GM19351 (cell line): ENCODE measurements at regions not wholly inside any gene's neighbourhood (a gene's known extent, or its start where the extent isn't known, plus 50 kb on each side); places are given as distances from the start of the nearest gene placed in this dataset.
"Not testable (repeated sequence)": the region's sequence is repeated elsewhere in the genome, so short reads cannot be mapped to it uniquely, and the experiment has no call there.

ENCODE experiments used
- ATAC-seq: cut with Tn5 transposase; IDR thresholded peaks from one replicate; pipeline ENCODE4 v1.9.1; 2021; ENCODE audit warnings: mild to moderate bottlenecking, moderate library complexity; ENCODE audit not compliant: unreplicated experiment

DNA sequence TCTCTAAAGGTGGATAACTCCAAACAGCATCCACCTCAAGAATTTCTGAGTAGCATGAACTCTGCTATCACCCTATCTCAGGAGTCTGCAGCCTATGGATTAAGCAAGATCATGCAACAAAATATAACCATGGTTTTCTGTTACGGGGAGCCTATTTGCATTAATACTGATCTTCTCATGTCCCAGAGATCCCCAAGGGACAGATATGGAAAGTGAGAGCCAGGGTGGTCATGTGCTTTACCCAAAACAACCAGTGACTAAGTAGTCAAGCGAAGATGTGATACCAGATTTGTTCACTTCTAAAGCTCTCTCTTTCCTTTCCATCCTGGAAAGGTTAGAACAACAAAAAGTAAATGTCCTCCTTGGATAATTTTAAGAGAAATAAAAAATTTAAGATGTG lies 125.1 kb downstream of the PRRX1 start:
- ATAC-seq = peak; percentile 55

DNA sequence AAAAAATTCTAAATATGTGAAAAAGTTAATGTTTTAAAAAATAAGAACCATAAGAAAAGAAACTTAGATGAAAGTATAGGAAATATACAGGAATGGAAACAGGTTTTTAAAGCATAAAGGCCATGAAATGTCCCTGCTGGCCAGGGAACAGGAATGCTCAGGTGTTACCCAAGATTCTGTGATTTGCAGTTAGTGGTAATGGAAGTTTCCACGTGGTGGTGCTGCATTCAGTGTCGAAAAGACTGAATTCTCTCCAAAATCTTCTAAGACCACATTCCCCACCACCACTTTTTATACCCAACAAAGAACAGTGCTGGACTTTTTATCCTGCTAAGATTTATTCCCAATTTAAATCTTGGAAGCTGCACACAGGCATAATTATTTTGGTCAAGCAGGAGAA lies 126.2 kb downstream of the PRRX1 start:
- no peak for ATAC-seq

DNA sequence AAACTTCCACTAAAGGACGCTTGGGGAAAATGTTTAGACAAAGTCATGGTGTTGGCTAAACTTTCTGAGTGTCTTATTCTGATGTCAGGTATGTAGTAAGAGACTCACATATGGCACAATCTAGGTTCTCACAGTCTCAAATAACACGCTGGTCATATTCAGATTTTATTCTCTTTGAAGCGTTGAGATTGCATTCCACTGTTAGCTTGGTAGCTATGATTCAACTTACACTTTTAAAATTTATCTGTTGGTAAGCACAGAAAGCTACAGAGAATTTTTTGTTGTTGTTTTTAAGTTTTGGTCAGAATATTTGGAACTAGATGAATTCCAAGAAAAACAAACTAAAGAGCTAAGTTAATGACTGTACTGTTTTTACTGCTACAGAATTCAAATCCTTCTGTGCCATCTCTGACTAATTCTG lies 126.7 kb downstream of the PRRX1 start:
- ATAC-seq = no peak

DNA sequence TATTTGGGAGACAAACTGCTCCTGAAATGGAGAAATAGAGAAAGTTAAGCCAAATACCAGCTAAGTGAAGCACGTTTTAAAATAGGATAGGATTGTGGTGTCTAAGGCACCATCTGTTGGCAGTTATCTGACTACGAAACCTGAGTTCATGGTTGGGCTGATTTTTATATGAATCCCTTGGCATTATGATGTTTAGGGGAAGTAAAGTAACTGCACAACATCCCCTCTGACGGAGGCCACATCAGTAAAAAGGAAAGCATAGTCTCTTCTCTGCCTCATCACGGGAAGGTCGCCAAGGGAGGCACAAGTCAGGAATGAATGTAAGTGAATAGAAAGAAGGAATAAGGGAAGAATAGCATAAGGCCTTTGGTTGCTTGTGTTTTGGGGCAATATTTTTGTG lies 128.0 kb downstream of the PRRX1 start:
- no peak for ATAC-seq

DNA sequence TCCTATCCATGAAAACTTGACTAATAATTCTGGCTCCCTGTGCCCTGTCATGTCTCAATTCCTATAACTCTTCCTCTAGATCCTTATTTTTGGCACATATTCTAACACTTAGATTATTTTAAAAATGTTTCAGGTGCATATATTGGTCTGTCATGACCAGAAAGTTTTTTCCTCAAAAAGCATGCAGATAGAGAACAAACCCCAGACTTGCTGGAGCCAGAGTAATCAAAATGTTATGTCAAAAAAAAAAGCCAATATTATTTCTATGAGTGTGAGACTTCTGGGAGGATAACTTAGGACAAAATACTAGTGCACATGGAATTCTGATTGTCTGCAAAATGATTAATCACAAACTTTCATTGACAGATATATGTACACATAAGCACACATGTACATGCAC lies 135.1 kb upstream of the MROH9 start:
- ATAC-seq = no peak

DNA sequence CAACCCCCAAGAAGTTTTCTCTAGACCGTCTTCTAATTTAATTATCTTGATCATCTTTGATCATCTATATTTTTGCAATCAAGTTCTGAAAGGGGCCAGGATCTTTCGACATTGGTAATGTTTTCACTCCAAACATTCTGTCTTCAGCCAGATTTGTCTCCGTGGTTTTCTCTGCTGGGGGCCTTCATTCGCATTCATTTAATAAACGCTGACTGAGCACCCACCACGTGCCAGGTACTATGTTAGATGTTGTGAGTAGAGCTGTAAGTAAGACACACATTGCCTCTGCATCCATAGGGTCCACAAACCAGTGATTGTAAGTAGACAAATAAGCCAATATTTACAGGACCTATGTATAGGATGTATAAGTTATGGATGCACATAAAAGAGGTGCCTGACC lies 134.5 kb upstream of the MROH9 start:
- no peak for ATAC-seq

DNA sequence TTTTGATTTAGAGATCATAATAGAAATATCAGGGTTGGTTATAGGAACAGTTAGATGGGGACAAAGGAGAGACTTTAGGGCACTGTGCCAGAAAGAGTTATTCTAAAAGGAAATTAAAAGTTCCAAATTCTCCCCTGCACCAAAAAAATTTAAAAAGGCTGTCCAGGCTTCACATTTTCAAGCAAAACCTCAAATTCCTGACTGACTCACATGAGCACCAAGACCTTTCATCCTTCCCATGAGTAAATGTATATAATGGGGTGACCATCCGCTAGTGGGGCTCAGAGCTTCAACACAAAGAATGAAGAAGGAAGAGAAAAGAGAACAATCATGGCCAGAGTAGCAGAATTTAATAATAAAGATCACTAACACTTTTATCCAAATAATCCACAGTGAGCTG lies 131.6 kb upstream of the MROH9 start:
- ATAC-seq = no peak

DNA sequence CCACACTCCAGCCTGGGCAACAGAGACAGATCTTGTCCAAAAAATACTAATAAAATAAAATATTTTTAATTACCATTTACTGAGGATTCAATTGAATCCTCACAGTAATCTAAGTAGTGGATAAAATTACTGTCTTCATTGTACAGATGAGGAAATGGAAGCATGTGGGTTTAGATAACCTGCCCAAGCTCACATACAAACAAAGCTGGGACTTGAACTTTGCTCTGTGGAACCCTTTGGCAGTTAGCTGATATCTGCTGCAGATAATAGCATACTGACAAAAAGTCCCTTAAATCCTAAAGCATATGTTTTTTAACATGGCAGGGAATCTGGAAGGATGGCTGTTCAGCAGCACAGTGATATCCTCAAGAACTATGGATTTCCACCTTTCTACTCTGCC lies 130.9 kb upstream of the MROH9 start:
- ATAC-seq = no peak

DNA sequence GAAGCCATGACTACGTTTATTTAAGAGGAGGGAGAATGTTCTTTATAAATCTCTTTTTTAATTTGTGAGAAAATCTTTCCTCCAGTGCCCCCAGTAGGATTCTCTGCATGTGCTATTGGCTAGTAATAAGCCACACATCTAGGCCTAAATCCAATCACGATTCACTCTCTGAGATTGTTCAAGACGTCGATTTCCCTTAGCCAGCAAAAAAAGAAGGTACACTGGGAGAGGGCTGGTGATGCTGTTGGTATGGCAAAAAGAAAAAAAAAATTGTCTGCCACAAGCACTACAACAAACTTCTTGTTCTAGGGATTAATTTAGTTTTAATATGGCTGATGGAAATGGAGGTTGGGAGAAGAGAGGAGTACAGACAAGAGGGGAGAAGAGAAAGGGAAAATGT lies 130.5 kb upstream of the MROH9 start:
- ATAC-seq = no peak

DNA sequence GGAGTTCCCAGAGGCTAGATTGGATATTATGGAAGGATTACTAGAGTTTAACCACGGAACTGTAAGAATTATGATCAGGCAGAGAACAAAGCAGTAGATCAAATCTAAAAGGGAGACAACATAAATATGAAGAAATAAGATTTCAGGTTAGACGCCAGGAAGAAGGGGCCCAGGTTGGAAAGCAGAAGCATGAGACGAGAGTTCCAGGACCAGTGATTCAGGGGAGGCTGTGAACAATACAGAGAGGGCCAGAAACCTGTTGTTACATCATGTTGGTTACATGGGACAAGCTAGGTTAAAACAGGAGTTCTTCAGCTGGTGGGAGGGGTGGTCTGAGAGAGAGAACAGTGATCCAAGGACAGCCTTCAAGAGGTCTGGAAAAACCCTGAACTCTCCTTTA lies 128.4 kb upstream of the MROH9 start:
- ATAC-seq = no peak

DNA sequence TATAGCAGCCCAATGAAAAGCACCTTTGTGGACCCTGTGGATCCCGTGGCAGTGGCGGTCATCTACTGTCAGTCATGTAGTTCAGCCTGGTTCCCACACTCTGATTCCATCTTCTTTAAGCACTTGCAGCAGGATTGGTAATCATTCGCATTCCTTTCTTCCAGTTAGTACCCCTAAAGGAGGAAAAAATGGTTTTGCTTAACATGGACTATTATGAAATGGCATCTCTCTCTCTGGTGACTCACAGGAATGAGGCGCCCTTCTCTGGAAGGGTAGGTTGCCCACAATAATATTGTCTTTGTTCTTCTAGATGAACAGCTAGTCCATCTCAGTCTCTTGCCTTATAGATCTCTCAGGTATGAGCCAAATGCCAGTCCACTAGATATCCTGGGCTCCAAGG lies 127.9 kb upstream of the MROH9 start:
- no peak for ATAC-seq

DNA sequence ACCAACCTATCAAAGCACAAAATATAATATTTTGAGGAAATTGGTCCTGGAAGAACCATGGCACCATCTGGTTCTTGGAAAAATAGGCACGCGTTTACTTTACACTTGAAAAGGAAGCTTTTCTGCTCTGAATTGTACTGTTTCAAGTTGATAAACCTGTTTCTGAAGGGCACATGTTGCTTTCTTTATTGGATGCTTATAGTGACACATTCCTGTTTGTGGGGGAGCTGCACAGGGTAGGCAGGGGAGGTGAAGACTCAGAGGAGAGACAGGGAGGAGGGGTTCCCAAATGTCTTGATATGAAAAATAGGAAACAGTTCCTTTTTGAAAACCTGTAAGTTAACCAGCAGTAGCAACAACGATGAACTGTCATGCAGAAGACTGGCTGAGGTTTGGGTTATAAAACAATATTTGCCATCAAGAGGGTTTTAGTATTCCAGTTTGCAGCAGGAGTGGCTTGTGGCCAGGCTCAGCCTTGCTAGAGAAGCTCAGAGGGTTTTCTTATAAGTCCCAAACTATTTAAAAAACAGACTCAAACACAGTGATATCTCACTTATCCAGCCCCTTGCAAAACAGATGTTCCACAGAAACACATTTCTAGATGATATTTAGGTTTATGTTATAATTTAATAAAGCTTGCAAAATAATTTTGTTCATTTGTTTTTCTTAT lies 127.0 kb upstream of the MROH9 start:
- no peak for ATAC-seq

DNA sequence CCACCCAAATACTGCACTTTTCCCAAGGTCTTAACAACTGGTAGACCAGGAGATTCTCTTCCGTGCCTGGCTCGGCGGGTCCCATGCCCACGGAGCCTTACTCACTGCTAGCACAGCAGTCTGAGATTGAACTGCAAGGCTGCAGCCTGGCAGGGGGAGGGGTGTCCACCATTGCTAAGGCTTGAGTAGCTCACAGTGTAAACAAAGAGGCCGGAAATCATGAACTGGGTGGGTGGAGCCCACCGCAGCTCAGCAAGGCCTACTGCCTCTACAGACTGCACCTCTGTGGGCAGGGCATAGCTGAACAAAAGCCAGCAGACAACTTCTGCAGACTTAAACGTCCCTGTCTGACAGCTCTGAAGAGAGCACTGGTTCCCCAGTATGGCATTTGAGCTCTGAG lies 124.3 kb upstream of the MROH9 start:
- ATAC-seq = not testable (repeated sequence)

DNA sequence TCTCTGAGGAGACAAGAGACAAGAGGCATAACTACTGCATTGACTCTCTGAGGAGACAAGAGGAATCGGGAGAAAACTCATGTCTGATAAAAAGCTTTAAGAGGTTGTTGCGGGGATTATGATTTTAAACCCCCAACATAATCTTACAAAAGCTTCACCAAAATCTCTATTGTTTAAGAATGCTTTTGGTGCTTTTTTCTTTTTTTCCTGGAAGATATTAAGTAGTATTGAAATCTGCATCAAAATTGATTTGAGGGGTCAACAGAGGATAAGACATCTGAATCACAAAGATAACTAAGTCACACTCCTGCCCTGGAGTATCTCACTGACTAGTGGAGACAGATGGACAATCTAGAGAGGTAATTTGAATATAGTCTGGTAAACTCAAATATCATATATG lies 115.6 kb upstream of the MROH9 start:
- ATAC-seq = no peak

DNA sequence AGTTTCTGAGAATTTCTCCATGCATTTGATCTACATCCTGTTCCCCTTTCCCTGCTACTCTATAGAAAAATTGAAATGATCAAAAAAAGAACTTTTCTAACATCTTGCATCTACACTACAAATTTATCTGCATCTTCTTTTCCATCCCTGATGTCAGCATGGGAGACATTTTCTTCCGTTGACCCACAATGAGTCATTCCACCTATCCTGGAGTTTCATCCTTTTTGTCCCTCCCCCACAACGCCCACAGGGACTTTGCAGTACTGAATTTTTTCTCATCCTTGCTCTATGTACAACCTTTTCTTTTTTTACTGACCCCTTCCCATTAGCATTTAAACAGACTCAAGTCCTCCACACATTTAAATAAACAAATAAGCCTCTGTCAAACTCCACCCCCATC lies 112.2 kb upstream of the MROH9 start:
- no peak for ATAC-seq

DNA sequence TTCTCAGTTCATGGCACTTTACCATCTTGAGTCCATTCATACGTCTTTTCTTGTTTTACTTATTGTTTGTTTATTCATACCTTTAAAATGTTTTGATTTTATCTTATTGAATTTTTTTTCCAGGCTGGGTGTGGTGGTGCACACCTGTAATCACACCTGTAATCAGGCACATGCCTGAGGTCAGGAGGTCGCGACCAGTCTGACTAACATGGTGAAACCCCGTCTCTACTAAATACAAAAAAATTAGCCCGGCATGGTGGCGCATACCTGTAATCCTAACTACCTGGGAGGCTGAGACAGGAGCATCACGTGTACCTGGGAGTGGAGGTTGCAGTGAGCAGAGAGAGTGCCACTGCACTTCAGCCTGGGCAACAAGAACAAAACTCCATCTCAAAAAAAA lies 104.1 kb upstream of the MROH9 start:
- ATAC-seq = no peak

DNA sequence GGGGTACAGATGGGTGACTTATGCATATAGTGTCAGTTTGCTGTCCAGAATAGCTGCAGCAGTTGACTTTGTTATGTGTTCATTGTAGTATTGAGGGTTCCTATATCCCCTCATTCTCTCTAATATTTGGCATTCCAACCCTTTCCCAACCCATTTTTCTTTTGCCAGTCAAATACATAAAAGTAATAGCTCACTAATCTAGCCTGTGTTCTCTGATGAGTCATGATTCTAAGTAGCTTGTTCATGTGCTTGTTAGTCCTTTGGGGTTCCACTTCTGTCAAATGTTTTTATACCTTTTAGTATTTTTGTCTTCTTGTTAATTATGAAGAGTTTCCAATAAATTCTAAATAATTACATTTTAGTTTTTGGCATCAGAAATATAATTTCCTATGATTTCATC lies 99.2 kb upstream of the MROH9 start:
- no peak for ATAC-seq

DNA sequence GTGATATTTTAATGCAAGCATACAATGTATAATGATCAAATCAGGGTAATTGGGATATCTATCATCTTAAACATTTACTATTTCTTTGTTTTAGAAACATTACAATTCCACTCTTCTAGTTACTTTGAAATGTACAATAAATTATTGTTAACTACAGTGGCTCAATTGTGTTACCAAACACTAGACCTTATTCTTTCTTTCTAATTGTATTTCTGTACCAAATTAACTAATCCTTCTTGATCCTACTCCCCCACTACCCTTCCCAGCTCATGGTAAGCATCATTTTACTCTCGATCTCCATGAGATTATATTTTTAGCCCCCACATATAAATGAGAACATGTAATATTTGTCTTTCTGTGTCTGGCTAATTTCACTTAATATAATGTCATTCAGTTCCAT lies 95.0 kb upstream of the MROH9 start:
- ATAC-seq = no peak

DNA sequence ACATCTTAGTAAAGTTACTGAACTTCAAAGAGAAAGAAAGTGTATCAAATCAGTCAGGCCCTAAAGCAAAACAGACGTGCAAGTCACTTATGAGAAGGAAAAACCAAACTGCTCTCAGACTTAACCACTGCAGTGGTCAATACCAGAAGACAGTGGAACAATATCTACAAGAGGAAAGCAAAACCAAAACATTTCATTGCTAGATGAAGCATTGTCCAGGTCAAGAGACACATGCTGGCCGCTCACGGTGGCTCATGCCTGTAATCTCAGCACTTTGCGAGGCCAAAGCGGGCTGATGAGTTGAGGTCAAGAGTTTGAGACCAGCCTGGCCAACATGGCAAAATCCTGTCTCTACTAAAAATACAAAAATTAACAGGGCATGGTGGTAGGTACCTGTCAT lies 82.0 kb upstream of the MROH9 start:
- peak; percentile 90 for ATAC-seq

DNA sequence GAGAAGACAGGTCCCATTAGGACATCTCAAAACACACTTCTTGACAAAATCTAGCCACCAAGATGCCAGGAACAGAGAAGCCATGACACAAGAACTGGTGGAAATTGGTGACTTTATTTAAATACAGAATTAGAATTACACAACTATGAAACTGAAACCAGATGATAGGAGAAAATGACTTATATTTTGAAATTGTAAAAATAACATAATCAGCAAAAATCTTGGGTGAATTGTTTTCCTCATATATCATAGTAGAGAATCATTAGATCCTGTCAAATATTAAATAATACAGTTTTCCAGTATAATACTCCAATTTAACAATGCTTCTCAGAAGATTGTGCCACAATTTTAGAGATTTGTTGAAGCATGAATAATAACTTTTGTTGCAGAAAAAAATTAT lies 81.5 kb upstream of the MROH9 start:
- peak; percentile 24 for ATAC-seq

DNA sequence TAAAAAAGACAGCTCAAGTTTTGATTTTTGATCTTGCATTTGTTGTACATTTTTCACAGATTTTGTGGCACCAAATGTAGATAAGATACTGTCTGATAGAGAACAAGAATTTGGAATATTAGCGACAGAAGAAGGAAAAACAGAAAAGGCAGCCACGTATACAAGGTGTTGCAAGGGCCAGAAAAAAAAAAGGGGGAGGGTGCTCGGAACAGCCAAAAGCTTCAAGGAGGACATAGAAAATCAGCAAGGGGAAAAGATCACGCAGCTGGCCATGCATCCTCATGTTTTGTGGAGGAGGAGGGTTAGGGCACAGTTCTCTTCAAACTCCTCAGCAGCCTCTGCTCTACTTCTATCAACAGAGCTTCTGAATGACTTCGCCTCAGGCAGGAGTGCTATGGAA lies 80.7 kb upstream of the MROH9 start:
- ATAC-seq = no peak

DNA sequence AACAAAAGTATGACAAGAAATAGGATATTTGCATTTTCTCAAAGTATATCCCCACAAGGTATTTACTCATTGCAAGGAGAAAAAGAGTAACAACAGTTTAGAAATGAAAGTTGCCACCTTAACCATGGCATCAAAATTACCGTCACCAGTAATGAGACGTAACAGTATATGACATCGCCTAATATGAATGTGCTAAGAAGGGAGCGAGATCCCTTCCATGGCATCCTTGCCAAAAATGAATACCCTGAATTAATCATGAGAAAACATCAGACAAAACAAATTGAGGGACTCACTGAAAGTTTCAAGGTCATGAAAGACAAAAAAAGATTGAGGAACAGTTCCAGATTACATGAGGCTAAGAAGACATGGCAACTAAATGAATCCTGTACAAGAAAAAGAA lies 78.9 kb upstream of the MROH9 start:
- no peak for ATAC-seq

DNA sequence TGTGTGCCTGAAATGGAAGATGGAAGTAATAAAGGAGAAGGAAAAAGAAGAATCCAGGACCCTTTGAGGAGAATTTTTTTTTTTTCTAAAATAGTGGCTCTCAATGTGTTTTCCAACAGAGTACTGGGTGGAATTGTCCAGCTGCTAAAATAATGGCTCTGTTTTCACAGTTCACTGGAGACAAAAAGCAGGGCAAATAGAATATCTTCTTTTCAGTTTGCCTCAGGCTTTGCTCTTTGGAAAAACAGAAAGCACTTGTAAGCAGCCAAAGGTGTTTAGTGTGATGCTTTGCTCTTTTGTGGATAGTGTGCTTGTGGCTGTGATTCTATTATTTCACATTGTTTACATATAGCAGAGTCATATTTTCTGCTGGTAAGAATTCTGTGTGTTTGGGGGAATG lies 77.4 kb upstream of the MROH9 start:
- no peak for ATAC-seq

DNA sequence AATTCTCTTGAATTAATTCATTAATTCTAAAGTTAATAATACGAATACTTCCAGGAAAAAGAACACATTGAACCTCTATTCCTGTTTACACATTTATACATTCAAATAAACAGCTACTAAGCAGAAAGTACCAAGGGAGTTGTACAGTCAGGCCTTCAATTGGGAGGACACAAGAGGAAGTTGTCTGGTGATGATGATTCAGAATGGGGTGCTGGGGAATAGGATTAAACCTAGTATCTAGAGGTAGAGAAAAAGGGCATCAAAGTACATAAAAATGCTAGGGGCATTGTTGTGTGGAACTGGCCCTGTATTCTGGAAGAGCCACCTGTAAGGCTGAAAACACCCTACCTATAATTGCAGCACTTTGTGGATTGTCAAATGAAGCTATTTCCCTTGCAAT lies 71.7 kb upstream of the MROH9 start:
- ATAC-seq = no peak
